Common myeloid progenitor, CD34-positive (primary cell): ENCODE measurements at regions not wholly inside any gene's neighbourhood (a gene's known extent, or its start where the extent isn't known, plus 50 kb on each side); places are given as distances from the start of the nearest gene placed in this dataset.

Experiments used
- CTCF ChIA-PET: fragments of 350-600 bp; sonication (Branson Sonifier 250); formaldehyde crosslinking; loops from one replicate; lab custom pipeline; 2021; ENCODE audit warnings: antibody characterized with exemption; lab: Charles Lee
- POLR2A ChIA-PET: fragments of 350-600 bp; sonication (Branson Sonifier 250); formaldehyde crosslinking; loops from one replicate; lab custom pipeline; 2021; ENCODE audit warnings: antibody characterized with exemption; lab: Charles Lee
- DNase-seq, 3 donors: peaks; one replicate each; pipeline versions ENCODE4 v3.0.0 to v3.0.0-alpha.2; 2013
- H3K27ac ChIP-seq, 2 experiments: 1 replicate in 1 of 2; 2 replicates in 1 of 2; pipeline ENCODE4 v1.7.0; 2013; ENCODE audit warnings: inconsistent platforms in 2 of 2, low read length in 2 of 2, mild to moderate bottlenecking in 2 of 2, low read depth in 1 of 2, moderate library complexity in 1 of 2; ENCODE audit not compliant: severe bottlenecking in 2 of 2, insufficient read depth in 1 of 2, poor library complexity in 1 of 2
- H3K27me3 ChIP-seq, 5 experiments: replicated peaks in 2 of 5; 1 replicate in 3 of 5; 2 replicates in 2 of 5; pipeline versions ENCODE4 v1.6.1 to v1.7.0; 2013; ENCODE audit warnings: low read length in 4 of 5, mild to moderate bottlenecking in 2 of 5, moderate library complexity in 2 of 5, inconsistent platforms in 1 of 5; ENCODE audit not compliant: insufficient read depth in 5 of 5, control insufficient read depth in 4 of 5
- H3K36me3 ChIP-seq, 4 experiments: 1 replicate in 2 of 4; 2 replicates in 2 of 4; pipeline versions ENCODE4 v1.6.1 to v1.7.0; 2013; ENCODE audit warnings: low read length in 3 of 4, control low read depth in 1 of 4, mild to moderate bottlenecking in 1 of 4; ENCODE audit not compliant: control insufficient read depth in 4 of 4, insufficient read depth in 4 of 4
- H3K4me1 ChIP-seq, 4 experiments: 1 replicate in 3 of 4; 2 replicates in 1 of 4; pipeline versions ENCODE4 v1.6.1 to v1.7.1; 2013; ENCODE audit warnings: low read length in 3 of 4, mild to moderate bottlenecking in 3 of 4, control low read depth in 1 of 4, inconsistent platforms in 1 of 4, moderate library complexity in 1 of 4; ENCODE audit not compliant: control insufficient read depth in 4 of 4, insufficient read depth in 4 of 4; ENCODE audit errors: control extremely low read depth in 1 of 4
- H3K4me3 ChIP-seq, 7 experiments: 1 replicate in 4 of 7; 2 replicates in 3 of 7; pipeline versions ENCODE4 v1.5.1 to v1.7.0; 2013; ENCODE audit warnings: mild to moderate bottlenecking in 7 of 7, low read length in 6 of 7, moderate library complexity in 6 of 7, inconsistent platforms in 2 of 7, low read depth in 2 of 7, control low read depth in 1 of 7; ENCODE audit not compliant: insufficient read depth in 4 of 7, control insufficient read depth in 1 of 7; ENCODE audit errors: extremely low read depth in 1 of 7
- H3K9me3 ChIP-seq, 5 experiments: 1 replicate in 4 of 5; 2 replicates in 1 of 5; pipeline versions ENCODE4 v1.6.1 to v1.7.1; 2013; ENCODE audit warnings: low read length in 4 of 5, mild to moderate bottlenecking in 2 of 5, inconsistent platforms in 1 of 5, low read depth in 1 of 5, moderate library complexity in 1 of 5; ENCODE audit not compliant: control insufficient read depth in 4 of 5, insufficient read depth in 2 of 5; ENCODE audit errors: control extremely low read depth in 1 of 5
- WGBS: methylation state at CpG from one replicate; pipeline ENCODE4 v1.1.5; 2013; ENCODE audit not compliant: insufficient coverage; 5-methylcytosine and 5-hydroxymethylcytosine counted together

DNA sequence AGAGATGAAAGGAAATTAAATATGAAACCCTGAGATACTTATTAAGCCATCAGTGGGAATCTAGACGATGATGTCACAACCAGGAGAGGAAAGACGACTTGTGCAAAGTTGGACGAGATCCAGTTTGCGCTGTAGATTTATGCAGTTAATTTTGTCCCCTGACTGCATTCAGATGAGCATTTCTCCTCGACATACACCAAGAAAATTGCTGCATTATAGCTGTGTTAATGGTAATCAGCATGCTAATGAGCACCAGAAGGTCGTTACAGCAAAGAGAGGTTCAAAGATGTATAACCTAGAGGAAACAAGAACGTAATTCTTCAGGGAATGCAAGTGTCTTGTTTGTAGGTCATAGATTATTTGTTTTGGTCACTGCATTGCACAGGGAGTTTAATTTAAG is 371.7 kb downstream of the RBM26 start:
- no peaks in the 10 kb centered on the region for H3K9me3 ChIP-seq
- CTCF ChIA-PET: no interaction called here

DNA sequence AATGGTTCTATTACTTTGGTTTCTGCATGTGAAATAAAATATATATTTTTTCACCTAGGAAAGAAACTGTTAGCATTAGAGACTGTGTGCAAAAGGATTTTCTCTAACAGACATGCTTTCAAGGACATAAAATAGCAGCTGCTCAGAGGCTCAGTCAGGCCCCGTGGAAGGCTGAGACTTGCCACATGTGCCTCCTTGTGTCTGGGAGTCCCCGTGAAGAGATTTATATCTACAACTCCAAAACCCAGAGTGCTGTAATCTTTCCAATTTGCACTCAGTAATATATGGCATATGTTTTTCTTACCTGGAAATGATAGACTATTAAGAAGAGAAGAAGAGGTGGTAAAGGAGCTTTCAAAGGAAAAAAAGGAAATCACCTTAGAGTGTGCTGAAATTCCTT is 371.6 kb upstream of the OBI1 start:
- WGBS: no CpG with 5 or more reads among the region's 2 CpGs
- CTCF ChIA-PET: no interaction called here

More for the DNA sequence above, 371.7 kb downstream of the RBM26 start:
- no peak for DNase-seq
- Histone ChIP-seq H3K27me3 (peaks cover 0 to 1% (median 0%) of the 10 kb centered on the region in 5 experiments), H3K36me3 (no peaks in the 10 kb centered on the region), H3K4me3 (no peak overlapping the region), H3K4me1 (no peaks in the 10 kb centered on the region), H3K27ac (no peak overlapping the region)
- 88% methylated on average over 7 of the region's 7 CpGs for WGBS
- POLR2A ChIA-PET: interaction anchor here (0.7 kb wide), 1 partner anchor 23 kb away, joined by 3 read pairs; no protein-coding TSS in a partner anchor

DNA sequence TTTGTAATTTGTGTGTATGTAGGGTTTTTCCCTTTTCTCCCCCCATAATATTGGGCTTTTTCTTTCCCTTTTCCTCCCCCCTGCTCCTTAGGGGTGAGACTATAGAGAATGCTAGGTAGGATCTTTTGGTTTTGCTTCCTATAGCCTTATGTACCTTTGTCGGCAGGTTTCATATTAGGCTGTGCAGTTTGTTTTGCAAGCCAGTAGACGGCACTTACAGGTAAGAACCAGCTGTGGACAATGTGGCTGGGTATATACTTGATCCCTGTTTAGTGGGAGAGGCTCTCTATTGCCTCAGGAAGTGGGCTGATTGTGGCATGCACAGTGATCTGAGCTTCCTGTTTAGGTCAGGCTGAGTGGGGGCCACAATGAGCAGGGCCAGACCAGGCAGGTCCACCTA is 359.2 kb upstream of the OBI1 start:
- ChIA-PET CTCF (no interaction called here), POLR2A (no interaction called here)
- no peaks in the 10 kb centered on the region for H3K27me3 ChIP-seq
- peaks cover 0 to 18% (median 12%) of the 10 kb centered on the region in 5 experiments for H3K9me3 ChIP-seq
- WGBS: 100% methylated on average over 2 of the region's 2 CpGs
- H3K4me1 ChIP-seq: no peaks in the 10 kb centered on the region
- no peak for DNase-seq
- no peaks in the 10 kb centered on the region for H3K36me3 ChIP-seq
- H3K4me3 ChIP-seq: no peak overlapping the region
- no peak overlapping the region for H3K27ac ChIP-seq

More for the DNA sequence above, 371.6 kb upstream of the OBI1 start:
- H3K36me3 ChIP-seq: no peaks in the 10 kb centered on the region
- no peak overlapping the region for H3K27ac ChIP-seq
- H3K27me3 ChIP-seq: peaks cover 0 to 1% (median 0%) of the 10 kb centered on the region in 5 experiments
- POLR2A ChIA-PET: no interaction called here
- no peak overlapping the region for H3K4me3 ChIP-seq
- DNase-seq: no peak
- H3K4me1 ChIP-seq: no peaks in the 10 kb centered on the region
- H3K9me3 ChIP-seq: no peaks in the 10 kb centered on the region

DNA sequence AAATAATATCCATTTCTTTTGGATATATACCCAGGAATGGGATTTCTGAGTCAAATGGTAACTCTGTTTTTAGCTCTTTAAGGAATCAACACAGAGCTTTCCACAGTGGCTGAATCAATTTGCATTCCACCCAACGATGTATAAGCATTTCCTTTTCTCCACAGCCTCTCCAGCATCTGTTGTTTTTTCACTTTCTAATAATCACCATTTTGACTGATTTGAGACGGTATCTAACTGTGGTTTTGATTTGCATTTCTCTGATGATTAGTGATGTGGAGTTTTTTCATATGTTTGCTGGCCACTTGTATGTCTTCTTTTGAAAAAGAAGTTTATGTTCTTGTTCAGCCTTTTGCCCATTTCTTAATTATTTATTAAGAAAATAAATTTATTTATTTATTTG is 352.2 kb upstream of the OBI1 start:
- Histone ChIP-seq H3K27me3 (no peaks in the 10 kb centered on the region), H3K4me3 (no peak overlapping the region), H3K4me1 (no peaks in the 10 kb centered on the region), H3K27ac (no peak overlapping the region), H3K9me3 (no peaks in the 10 kb centered on the region), H3K36me3 (no peaks in the 10 kb centered on the region)
- WGBS: no CpG with 5 or more reads among the region's 2 CpGs
- CTCF ChIA-PET: no interaction called here
- POLR2A ChIA-PET: no interaction called here
- DNase-seq: no peak

DNA sequence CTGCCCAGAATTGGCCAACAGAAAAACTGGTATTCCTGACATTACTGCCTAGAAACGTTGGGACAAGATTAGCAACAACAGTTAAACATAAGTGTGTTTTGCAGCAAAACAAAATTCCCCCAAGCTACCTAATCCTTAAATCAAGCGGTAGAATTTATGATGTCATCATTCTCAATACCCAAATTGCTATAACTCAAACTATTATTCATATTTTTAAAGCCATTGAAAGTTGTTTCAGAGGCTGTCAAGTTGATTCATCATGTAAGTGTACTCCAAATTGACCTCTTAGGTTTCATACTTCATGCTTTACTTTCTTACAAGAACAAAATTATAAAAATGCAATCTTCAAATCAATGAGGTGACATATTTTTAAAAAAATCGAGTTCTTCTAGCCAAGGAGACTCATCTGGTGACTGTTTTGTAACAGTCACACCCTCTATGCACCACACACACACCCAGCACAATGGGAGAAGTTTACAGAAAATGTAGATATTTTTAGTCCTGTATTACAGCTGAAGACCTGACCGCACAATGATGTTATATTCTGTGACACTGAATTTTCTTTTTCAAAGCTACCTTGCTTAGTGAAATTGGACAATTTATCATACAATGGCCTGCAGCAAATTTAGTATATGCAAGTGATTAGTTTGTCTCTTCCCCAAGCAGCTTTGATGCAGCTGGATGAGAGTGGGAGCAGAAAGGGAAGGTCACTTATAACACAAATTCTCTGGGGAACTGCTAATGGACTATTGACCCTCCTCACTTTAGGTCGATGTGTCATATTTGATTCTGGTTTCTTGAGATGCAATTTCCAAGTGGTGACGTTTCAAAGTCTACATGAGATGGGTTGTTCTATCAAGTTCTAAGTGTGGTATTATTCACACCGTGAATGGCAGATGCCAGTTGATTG is 345.3 kb upstream of the OBI1 start:
- Histone ChIP-seq H3K27me3 (peaks cover 0 to 3% (median 0%) of the 10 kb centered on the region in 5 experiments), H3K27ac (no peak overlapping the region), H3K9me3 (no peaks in the 10 kb centered on the region), H3K4me1 (no peaks in the 10 kb centered on the region), H3K36me3 (no peaks in the 10 kb centered on the region), H3K4me3 (no peak overlapping the region)
- ChIA-PET CTCF (no interaction called here), POLR2A (no interaction called here)
- WGBS: 100% methylated on average over 4 of the region's 7 CpGs
- DNase-seq: no peak

DNA sequence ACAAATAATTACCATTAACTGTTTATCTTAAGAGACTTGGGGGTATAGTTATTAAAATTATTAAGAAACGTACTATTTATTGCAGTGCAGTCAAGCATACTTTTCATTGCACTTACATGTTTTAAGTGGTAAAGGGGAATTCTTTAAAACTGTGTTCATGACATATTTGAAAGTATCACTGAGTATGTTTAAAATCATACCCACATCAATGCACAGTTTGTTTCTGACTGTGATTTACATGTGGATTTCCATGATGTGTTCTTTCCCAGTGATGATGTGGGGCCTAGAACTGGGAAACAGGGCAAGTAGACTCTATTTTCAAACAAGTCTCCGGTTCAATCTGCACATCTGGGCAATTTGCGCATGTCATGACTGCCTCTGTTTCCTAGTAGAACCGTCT is 340.5 kb upstream of the OBI1 start:
- H3K4me1 ChIP-seq: no peaks in the 10 kb centered on the region
- no peaks in the 10 kb centered on the region for H3K36me3 ChIP-seq
- no peaks in the 10 kb centered on the region for H3K9me3 ChIP-seq
- CTCF ChIA-PET: no interaction called here
- no peak for DNase-seq
- POLR2A ChIA-PET: no interaction called here
- no peak overlapping the region for H3K4me3 ChIP-seq
- peaks cover 0 to 3% (median 0%) of the 10 kb centered on the region in 5 experiments for H3K27me3 ChIP-seq
- H3K27ac ChIP-seq: no peak overlapping the region
- whole genome bisulfite sequencing: 92% methylated on average over 3 of the region's 4 CpGs

DNA sequence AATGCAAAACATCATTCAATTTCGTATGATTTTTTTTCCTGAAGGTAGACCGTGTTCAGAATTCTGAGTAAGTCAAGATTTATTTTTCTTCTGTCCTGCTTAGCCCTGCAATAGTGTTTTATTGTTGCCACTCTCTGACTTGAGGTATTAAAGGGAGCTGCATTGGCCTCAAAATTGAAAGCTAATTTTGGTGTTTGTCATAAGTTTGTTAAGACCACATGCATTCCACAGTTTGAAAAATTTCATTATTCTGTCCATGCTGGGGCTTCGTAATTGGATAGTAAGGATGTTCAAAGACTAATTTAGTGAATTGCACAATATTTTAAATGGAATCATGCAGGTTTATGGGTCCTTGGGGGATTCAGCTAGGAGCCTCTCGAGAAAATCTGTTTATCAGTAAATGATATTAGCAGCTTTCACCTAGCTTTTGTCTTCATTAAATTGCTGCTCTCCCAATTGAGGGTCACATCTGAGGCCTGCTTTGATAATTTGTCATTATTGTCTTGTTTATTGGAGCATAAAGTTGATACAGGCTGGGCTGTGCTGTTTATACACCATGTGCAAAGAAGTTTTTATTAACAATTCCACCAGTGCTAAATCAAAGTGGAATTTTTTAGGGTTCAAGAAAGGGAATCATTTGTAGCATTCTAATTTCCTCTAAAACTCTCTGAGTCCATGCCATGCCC is 339.8 kb upstream of the OBI1 start:
- CTCF ChIA-PET: no interaction called here
- no peak for DNase-seq
- Histone ChIP-seq H3K27me3 (peaks cover 0 to 5% (median 0%) of the 10 kb centered on the region in 5 experiments), H3K36me3 (no peaks in the 10 kb centered on the region), H3K27ac (no peak overlapping the region), H3K4me3 (no peak overlapping the region), H3K9me3 (no peaks in the 10 kb centered on the region), H3K4me1 (no peaks in the 10 kb centered on the region)
- WGBS: 89% methylated on average over 3 of the region's 4 CpGs
- POLR2A ChIA-PET: no interaction called here
